ENCODE measurements at regions not wholly inside any gene's neighbourhood (a gene's known extent, or its start where the extent isn't known, plus 50 kb on each side); places are given as distances from the start of the nearest gene placed in this dataset.

DNA sequence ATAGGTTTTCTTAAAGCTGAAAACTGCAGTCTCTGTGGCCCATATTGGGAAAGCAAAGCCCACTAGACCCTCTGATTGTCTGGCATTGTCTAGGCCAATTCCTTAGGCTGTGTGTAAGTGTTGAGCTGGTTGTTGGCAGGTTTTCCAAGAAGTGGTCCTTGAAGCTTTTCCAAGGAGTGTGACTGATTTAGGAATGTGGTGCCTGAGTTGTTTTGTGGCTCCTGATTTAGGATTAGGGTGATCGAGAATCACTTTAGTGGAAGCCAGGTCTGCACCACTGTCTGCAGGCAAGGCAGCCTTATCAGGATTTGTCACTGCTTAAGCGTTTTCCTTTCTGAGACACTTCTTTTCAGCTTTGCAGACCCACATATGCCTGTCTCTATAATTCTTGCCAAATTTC is 339.0 kb upstream of the DDX53 start:
- TF ChIP-seq, protein P1, sequence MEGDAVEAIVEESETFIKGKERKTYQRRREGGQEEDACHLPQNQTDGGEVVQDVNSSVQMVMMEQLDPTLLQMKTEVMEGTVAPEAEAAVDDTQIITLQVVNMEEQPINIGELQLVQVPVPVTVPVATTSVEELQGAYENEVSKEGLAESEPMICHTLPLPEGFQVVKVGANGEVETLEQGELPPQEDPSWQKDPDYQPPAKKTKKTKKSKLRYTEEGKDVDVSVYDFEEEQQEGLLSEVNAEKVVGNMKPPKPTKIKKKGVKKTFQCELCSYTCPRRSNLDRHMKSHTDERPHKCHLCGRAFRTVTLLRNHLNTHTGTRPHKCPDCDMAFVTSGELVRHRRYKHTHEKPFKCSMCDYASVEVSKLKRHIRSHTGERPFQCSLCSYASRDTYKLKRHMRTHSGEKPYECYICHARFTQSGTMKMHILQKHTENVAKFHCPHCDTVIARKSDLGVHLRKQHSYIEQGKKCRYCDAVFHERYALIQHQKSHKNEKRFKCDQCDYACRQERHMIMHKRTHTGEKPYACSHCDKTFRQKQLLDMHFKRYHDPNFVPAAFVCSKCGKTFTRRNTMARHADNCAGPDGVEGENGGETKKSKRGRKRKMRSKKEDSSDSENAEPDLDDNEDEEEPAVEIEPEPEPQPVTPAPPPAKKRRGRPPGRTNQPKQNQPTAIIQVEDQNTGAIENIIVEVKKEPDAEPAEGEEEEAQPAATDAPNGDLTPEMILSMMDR (IDR thresholded peaks at IDR 0.05 in 4 of 5, conservative IDR thresholded peaks at IDR 0.05 in 1 of 5), result no peak
- no peak for TF ChIP-seq POLR2A (IDR thresholded peaks at IDR 0.05)

Data from gastrocnemius medialis (tissue), 4 donors.